ENCODE measurements at regions not wholly inside any gene's neighbourhood (a gene's known extent, or its start where the extent isn't known, plus 50 kb on each side); places are given as distances from the start of the nearest gene placed in this dataset.
A peak's percentile ranks its signal among the peaks of the same experiment; 100 is the strongest.

DNA sequence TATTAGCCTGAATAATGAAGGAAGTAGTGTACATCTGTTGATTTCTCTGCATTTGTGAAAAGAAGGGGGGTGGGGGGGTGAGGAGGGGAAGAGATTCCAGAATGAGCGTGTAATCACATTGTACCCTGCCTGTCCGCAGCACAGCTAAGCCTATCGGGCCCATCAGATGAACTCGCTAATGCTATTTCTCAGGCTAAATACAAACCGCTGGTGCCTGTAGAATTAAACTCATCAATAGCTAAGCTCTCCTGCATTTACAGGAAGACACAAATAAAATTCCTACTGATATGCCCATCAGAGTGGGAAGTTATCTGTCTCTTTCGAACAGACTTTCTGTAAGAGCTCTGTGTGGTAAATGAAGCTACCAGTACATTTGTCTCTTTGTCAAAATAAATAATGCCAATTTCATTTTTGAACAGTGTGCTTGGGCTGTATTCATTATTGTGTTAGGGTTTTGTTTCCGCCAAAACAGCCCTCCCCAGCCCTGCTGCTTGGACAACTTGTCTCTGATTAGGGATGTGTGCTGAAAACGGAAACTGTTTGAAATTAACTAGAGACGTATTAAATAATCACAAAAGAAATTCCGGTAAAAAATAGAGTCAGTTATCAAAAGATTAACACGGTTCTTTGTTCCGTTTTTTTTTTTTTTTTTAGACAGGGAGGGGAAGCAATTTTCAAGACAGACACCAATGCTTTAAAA lies 305.4 kb downstream of the TTLL7 start:
- peaks cover 0 to 4% (median 0%) of the 10 kb centered on the region in 7 donors for H3K27me3 ChIP-seq
- WGBS, 2 donors = 18 to 28% methylated on average over 12 of the region's 12 CpGs
- TF ChIP-seq, protein P1, sequence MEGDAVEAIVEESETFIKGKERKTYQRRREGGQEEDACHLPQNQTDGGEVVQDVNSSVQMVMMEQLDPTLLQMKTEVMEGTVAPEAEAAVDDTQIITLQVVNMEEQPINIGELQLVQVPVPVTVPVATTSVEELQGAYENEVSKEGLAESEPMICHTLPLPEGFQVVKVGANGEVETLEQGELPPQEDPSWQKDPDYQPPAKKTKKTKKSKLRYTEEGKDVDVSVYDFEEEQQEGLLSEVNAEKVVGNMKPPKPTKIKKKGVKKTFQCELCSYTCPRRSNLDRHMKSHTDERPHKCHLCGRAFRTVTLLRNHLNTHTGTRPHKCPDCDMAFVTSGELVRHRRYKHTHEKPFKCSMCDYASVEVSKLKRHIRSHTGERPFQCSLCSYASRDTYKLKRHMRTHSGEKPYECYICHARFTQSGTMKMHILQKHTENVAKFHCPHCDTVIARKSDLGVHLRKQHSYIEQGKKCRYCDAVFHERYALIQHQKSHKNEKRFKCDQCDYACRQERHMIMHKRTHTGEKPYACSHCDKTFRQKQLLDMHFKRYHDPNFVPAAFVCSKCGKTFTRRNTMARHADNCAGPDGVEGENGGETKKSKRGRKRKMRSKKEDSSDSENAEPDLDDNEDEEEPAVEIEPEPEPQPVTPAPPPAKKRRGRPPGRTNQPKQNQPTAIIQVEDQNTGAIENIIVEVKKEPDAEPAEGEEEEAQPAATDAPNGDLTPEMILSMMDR (IDR thresholded peaks at IDR 0.05) = no peak
- peaks cover 0 to 26% (median 17%) of the 10 kb centered on the region in 9 donors for H3K4me1 ChIP-seq
- peak overlapping the region in 9 of 10 donors; percentile 6 to 50 (median 37) for H3K4me3 ChIP-seq
- DNase-seq = no peak
- H3K27ac ChIP-seq = peak overlapping the region in 6 of 10 donors; percentile 34 to 62 (median 49)
- peaks cover 0 to 12% (median 0%) of the 10 kb centered on the region in 11 donors for H3K9me3 ChIP-seq
- no peaks in the 10 kb centered on the region for H3K36me3 ChIP-seq
- intact Hi-C loops (cut with DNase I) = loop anchor here in 1 of 10 donors (2.0 kb wide), 1 partner anchor 53 kb away; no protein-coding TSS in a partner anchor
- peak in 5 of 8 donors; percentile 16 to 72 (median 63) for ATAC-seq

DNA sequence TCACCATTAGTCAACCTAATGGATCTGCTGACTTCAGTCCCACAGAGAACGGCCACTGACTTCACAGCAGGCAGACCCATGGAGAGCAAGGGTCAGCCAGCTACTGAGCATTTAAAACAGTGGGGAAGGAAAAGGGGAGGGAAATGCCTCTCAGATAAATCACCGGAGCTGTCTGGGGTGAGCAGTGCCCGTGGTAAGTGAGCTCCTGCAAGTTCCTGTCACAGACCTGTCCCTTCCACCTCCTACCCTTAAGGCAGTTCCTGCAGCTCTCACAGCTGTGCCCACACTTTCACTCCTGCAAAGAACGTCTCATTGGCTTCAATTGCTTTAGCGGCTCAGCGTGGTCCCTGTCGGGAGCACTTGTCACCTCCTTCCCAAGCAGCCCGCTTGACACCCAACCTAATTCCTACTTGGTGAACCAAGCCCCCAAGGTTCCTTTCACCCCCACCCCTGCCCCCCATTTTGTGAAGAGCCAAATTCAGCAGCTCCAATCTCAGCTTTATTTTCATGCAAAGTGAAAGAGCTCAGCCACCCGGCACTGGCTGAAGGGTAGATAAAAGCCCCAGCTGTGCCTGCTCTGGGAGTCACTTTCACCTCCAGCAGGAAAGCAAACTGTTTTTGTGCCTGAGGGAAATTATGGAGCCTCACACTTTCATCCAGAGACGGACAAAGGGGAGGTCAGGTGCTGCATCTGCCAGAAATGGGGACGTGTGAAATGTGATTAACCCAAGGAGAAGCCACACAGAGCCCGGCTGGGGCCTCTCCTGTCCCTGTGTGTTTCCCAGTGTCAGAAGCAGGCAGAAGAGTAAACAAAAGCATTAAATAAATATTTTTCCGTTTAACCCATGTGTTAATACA lies 306.2 kb downstream of the TTLL7 start:
- TF ChIP-seq, protein P1 (IDR thresholded peaks at IDR 0.05) = no peak
- Histone ChIP-seq H3K27ac (peak overlapping the region in 6 of 10 donors; percentile 34 to 62 (median 49)), H3K27me3 (peaks cover 0 to 4% (median 0%) of the 10 kb centered on the region in 7 donors), H3K4me1 (peaks cover 0 to 26% (median 17%) of the 10 kb centered on the region in 9 donors), H3K36me3 (no peaks in the 10 kb centered on the region), H3K4me3 (peak overlapping the region in 9 of 10 donors; percentile 6 to 50 (median 37)), H3K9me3 (peaks cover 0 to 21% (median 0%) of the 10 kb centered on the region in 11 donors)
- WGBS, 2 donors = 11% methylated on average over 13 of the region's 13 CpGs
- ATAC-seq (peak; percentile 34 to 81 (median 64)), DNase-seq (peak in 1 of 2 donors; percentile 4)
- intact Hi-C loops (cut with DNase I) = loop anchor here in 1 of 10 donors (2.0 kb wide), 1 partner anchor 52 kb away; no protein-coding TSS in a partner anchor

DNA sequence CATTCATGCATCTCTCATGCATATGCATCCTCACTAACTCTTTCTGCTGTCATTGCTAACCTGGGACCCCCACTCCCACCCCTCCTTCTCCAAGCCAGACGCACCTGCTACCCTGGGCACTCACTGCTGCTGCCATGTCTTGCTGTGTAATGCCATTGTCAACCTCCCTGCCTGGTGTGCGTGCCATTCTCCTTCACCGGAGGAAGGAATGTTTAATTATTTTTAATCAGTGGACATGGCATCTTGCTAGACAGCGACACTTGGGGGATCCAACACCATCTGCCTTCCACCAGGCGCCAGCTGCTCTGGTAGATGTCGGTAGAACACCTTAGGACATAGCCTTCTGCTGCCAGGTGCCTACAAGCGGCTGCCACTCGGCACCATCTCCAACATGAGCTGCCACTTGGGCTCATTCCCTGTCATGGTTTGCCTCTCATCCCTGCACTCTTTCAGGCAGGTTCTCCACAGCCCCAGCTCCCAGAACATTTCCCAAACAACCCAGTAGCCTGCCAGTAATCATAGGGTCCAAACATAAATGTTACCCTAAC lies 306.9 kb downstream of the TTLL7 start:
- TF ChIP-seq, protein P1 (IDR thresholded peaks at IDR 0.05) = no peak
- Histone ChIP-seq H3K4me1 (peaks cover 0 to 26% (median 17%) of the 10 kb centered on the region in 9 donors), H3K36me3 (no peaks in the 10 kb centered on the region), H3K9me3 (peaks cover 0 to 27% (median 3%) of the 10 kb centered on the region in 11 donors), H3K27me3 (peaks cover 0 to 4% (median 0%) of the 10 kb centered on the region in 7 donors), H3K27ac (peak overlapping the region in 2 of 10 donors; percentile 59 to 62), H3K4me3 (peak overlapping the region in 1 of 10 donors; percentile 50)
- 96% methylated on average over 8 of the region's 8 CpGs for WGBS, 2 donors
- DNase-seq (no peak), ATAC-seq (peak in 1 of 8 donors; percentile 21)
- intact Hi-C loops (cut with DNase I) = loop anchor here in 1 of 10 donors (2.0 kb wide), 1 partner anchor 51 kb away; no protein-coding TSS in a partner anchor
